ENCODE measurements at regions not wholly inside any gene's neighbourhood (a gene's known extent, or its start where the extent isn't known, plus 50 kb on each side); places are given as distances from the start of the nearest gene placed in this dataset.

DNA sequence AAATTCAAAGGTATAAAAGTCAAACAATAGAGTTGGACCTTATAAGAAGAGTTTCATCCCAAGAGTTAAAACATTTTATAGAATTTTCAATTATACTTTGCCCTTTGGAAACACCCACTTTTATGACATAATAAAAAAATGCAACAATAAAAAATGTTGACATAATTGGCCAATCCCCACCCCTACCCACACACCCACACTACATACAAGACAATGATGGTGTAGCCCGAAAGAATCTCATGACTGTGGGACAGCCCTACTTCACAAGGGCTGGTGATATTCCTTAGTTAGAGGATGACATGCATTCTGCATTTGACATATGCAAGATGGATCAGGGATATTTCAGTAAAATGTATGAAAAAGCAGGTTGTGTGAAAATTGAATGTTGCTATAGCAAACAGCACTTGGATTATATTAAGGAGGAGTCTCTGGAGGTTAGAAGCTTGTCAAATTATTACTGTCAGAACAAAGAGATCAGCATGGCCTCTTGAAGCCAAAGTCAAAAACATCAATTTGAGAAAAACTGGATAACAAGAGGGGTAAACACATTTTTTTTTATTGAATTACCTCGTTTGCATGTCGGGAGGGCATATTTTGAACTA, 133.0 kb upstream of the SAMSN1 start:
- intact Hi-C loops (cut with DNase I; ENCODE audit: low total_unique reads) = no loop called here
- H3K9me3 ChIP-seq = no peaks in the 10 kb centered on the region
- H3K27me3 ChIP-seq = no peaks in the 10 kb centered on the region
- no peak overlapping the region for H3K27ac ChIP-seq
- 66 to 84% (median 77%) methylated on average over 3 of the region's 3 CpGs for WGBS, 5 donors
- TF ChIP-seq CTCF (IDR thresholded peaks at IDR 0.05) (no peak), EP300 (IDR thresholded peaks at IDR 0.05) (no peak), POLR2A (IDR thresholded peaks at IDR 0.05) (no peak), POLR2AphosphoS5 (IDR thresholded peaks at IDR 0.05) (no peak)
- no peaks in the 10 kb centered on the region for H3K36me3 ChIP-seq
- H3K4me1 ChIP-seq = no peaks in the 10 kb centered on the region
- DNase-seq = no peak
- no peak overlapping the region for H3K4me3 ChIP-seq

GRCh38 chr21:14677639-14678179, 131.6 kb upstream of the SAMSN1 start:
- H3K27me3 ChIP-seq = no peaks in the 10 kb centered on the region
- no peaks in the 10 kb centered on the region for H3K36me3 ChIP-seq
- WGBS, 5 donors = 79 to 84% (median 81%) methylated on average over 9 of the region's 9 CpGs
- no peaks in the 10 kb centered on the region for H3K4me1 ChIP-seq
- DNase-seq = no peak
- H3K27ac ChIP-seq = no peak overlapping the region
- intact Hi-C loops (cut with DNase I; ENCODE audit: low total_unique reads) = no loop called here
- H3K4me3 ChIP-seq = no peak overlapping the region
- no peak for TF ChIP-seq POLR2AphosphoS5 (IDR thresholded peaks at IDR 0.05)
- TF ChIP-seq POLR2A (IDR thresholded peaks at IDR 0.05) = no peak
- TF ChIP-seq CTCF (IDR thresholded peaks at IDR 0.05) = no peak
- TF ChIP-seq EP300 (IDR thresholded peaks at IDR 0.05) = no peak
- no peaks in the 10 kb centered on the region for H3K9me3 ChIP-seq

DNA sequence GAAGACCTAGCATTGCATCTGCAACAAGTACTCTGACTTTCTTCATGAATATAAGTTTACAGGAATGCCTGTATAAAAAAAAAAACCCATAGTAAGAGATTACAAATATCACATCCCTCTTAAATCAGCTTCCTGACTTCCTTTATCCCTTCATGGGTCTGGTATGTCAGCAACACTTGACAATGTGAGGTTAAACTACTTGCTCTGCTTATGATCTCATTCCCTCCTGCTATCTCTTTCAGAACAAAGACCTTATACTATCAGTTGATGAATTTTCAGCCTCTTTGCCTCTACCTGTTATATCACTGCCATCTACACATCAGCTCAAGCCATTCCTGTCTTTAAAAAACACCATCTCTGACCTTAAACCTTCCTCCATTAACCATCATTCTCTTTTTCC, 130.9 kb upstream of the SAMSN1 start:
- Histone ChIP-seq H3K9me3 (no peaks in the 10 kb centered on the region), H3K4me1 (no peaks in the 10 kb centered on the region), H3K36me3 (no peaks in the 10 kb centered on the region), H3K27ac (peak overlapping the region in 3 of 5 donors; percentile 32 to 70 (median 33)), H3K4me3 (no peak overlapping the region), H3K27me3 (no peaks in the 10 kb centered on the region)
- TF ChIP-seq EP300 (IDR thresholded peaks at IDR 0.05) (no peak), POLR2A (IDR thresholded peaks at IDR 0.05) (no peak), CTCF (IDR thresholded peaks at IDR 0.05) (no peak), POLR2AphosphoS5 (IDR thresholded peaks at IDR 0.05) (no peak)
- intact Hi-C loops (cut with DNase I; ENCODE audit: low total_unique reads) = no loop called here
- no peak for DNase-seq

DNA sequence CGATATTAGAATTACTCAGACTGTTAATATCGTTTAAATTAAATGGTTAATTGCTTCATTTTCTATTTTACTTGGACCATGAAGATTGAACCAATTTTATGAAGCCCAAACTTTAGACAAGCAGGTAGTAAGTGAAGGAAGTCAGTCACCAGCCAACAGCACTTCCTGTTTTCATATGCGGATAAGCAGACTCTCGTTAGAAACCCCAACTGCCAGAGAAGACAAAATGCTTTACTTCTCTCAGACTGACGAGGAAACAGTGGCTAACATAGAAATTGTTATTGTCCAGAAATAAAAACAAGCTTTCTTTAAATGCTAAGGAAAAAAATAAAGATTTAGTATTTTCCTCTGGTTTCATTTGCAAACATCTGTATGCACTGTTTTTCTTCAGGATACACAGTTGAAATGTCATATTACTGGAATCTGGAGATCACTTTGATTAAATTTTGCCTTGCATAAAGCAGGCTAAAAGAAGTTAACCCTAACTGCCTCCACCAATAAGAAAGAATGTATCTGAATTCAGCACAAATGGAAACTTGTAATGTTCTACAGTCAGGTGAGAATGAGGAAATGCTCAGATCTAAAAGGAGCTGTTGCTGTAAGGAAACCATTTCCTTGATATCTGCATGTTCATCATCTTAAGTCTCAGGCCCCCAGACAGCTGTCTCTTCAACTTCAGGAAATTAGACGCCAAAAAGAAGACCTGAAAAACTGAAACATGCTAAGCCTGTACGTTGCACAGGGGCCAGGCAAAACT, 129.8 kb upstream of the SAMSN1 start:
- TF ChIP-seq EP300 (IDR thresholded peaks at IDR 0.05) (no peak), POLR2A (IDR thresholded peaks at IDR 0.05) (no peak), CTCF (IDR thresholded peaks at IDR 0.05) (no peak), POLR2AphosphoS5 (IDR thresholded peaks at IDR 0.05) (no peak)
- intact Hi-C loops (cut with DNase I; ENCODE audit: low total_unique reads) = no loop called here
- no peaks in the 10 kb centered on the region for H3K36me3 ChIP-seq
- DNase-seq = peak in 1 of 2 donors; percentile 32
- H3K27me3 ChIP-seq = no peaks in the 10 kb centered on the region
- H3K9me3 ChIP-seq = no peaks in the 10 kb centered on the region
- 45 to 59% (median 58%) methylated on average over 7 of the region's 7 CpGs for WGBS, 5 donors
- H3K4me3 ChIP-seq = no peak overlapping the region
- no peaks in the 10 kb centered on the region for H3K4me1 ChIP-seq
- peak overlapping the region in 4 of 5 donors; percentile 32 to 70 (median 34) for H3K27ac ChIP-seq
